ENCODE measurements at regions not wholly inside any gene's neighbourhood (a gene's known extent, or its start where the extent isn't known, plus 50 kb on each side); places are given as distances from the start of the nearest gene placed in this dataset.
"Not testable (repeated sequence)": the region's sequence is repeated elsewhere in the genome, so short reads cannot be mapped to it uniquely, and the experiment has no call there.

DNA sequence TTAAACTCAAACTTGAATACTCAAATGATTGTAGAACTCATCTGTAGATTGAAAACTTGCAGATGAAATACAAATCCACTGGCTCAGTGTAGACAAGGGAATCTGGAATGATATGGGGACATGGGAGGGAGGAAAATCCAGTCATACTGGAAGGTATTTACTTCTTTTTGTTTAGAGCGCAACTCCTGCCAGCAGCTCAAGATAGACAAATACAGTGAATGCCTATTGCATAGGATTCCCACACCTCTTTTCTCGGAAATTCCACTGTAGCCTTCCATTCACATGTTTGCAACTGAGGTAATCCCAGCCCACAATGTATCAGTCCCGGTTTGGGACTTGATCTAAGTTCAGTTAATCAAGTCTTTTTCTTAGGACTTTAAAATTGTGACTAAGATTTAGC is 311.2 kb downstream of the PTPRC start:
- Histone ChIP-seq H3K4me3 (no peak overlapping the region), H3K9me3 (no peaks in the 10 kb centered on the region), H3K36me3 (replicated peaks in 1 of 2; ENCODE audit: insufficient read depth in 1 of 2, low read depth in 2 of 2) (no peaks in the 10 kb centered on the region), H3K27me3 (no peaks in the 10 kb centered on the region), H3K4me1 (no peaks in the 10 kb centered on the region), H3K27ac (no peak overlapping the region)
- intact Hi-C loops (cut with DNase I): no loop called here
- ATAC-seq (no peak), DNase-seq (no peak)
- TF ChIP-seq, protein P1, sequence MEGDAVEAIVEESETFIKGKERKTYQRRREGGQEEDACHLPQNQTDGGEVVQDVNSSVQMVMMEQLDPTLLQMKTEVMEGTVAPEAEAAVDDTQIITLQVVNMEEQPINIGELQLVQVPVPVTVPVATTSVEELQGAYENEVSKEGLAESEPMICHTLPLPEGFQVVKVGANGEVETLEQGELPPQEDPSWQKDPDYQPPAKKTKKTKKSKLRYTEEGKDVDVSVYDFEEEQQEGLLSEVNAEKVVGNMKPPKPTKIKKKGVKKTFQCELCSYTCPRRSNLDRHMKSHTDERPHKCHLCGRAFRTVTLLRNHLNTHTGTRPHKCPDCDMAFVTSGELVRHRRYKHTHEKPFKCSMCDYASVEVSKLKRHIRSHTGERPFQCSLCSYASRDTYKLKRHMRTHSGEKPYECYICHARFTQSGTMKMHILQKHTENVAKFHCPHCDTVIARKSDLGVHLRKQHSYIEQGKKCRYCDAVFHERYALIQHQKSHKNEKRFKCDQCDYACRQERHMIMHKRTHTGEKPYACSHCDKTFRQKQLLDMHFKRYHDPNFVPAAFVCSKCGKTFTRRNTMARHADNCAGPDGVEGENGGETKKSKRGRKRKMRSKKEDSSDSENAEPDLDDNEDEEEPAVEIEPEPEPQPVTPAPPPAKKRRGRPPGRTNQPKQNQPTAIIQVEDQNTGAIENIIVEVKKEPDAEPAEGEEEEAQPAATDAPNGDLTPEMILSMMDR (IDR thresholded peaks at IDR 0.05): no peak
- no peak for TF ChIP-seq POLR2A (IDR thresholded peaks at IDR 0.05)
- 90 to 92% methylated on average over 3 of the region's 3 CpGs for WGBS, 2 donors

DNA sequence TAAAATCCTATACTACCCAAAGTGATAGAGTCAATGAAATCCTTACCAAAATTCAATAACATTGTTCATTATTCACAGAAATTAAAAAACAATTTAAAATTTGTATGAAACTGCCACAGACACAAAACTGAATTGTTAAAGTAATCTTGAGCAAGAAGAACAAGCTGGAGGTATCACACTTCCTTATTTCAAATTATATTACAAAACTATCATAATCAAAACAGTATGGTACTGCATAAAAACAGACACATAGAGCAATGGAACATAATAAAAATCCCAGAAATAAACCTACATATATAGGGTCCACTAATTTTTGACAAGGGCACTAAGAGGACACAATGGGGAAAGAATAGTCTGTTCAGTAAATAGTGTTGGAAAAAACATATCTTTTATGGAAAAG is 316.2 kb downstream of the PTPRC start:
- no peak for TF ChIP-seq POLR2A (IDR thresholded peaks at IDR 0.05)
- TF ChIP-seq, protein P1 (IDR thresholded peaks at IDR 0.05): no peak

DNA sequence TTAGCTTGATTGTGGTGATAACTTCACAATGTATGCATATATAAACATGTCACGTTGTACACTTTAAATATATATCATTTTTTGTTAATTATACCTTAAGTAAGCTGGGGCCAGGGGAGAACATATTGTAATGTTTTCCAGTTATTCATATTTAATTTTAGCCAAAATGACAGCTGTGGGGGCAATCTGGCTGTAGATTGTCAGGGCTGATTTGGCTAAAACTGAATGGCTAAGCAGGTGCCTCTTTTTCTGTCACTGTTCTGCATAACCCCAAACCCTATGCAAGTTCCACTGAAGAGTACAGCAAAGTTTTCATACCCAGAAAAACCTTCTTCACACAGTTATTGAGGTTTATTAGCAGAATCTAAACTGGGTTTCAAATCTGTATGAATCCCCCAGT is 318.2 kb downstream of the PTPRC start:
- no peak overlapping the region for H3K27ac ChIP-seq
- no peaks in the 10 kb centered on the region for H3K9me3 ChIP-seq
- no peak overlapping the region for H3K4me3 ChIP-seq
- 66 to 75% methylated on average over 1 of the region's 1 CpG for WGBS, 2 donors
- H3K27me3 ChIP-seq: no peaks in the 10 kb centered on the region
- TF ChIP-seq, protein P1 (IDR thresholded peaks at IDR 0.05): no peak
- TF ChIP-seq POLR2A (IDR thresholded peaks at IDR 0.05): no peak
- no peaks in the 10 kb centered on the region for H3K36me3 ChIP-seq (replicated peaks in 1 of 2; ENCODE audit: insufficient read depth in 1 of 2, low read depth in 2 of 2)
- H3K4me1 ChIP-seq: no peaks in the 10 kb centered on the region
- DNase-seq: no peak
- no peak for ATAC-seq
- intact Hi-C loops (cut with DNase I): no loop called here

More for the DNA sequence above, 316.2 kb downstream of the PTPRC start:
- Histone ChIP-seq H3K9me3 (no peaks in the 10 kb centered on the region), H3K36me3 (replicated peaks in 1 of 2; ENCODE audit: insufficient read depth in 1 of 2, low read depth in 2 of 2) (no peaks in the 10 kb centered on the region), H3K27me3 (no peaks in the 10 kb centered on the region), H3K4me1 (no peaks in the 10 kb centered on the region), H3K4me3 (no peak overlapping the region), H3K27ac (no peak overlapping the region)
- no peak for DNase-seq
- no peak for ATAC-seq
- intact Hi-C loops (cut with DNase I): no loop called here

DNA sequence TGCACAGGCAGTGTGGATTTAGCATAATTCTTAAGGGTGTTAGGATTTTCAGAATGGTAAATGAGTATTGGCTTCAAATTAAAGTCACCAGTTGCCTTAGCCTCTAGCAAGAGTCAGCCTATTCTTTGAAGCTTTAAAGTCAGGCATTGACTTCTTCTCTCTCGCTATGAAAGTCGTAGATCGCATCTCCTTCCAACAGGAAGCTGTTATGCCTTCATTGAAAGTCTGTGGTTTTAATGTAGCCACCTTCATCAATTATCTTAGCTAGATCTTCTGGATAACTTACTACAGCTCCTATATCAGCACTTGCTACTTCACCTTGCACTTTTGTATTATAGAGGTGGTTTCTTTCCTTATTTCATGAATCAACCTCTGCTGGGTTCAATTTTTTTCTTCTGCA is 320.2 kb downstream of the PTPRC start:
- WGBS, 2 donors: 83 to 88% methylated on average over 3 of the region's 3 CpGs
- TF ChIP-seq, protein P1 (IDR thresholded peaks at IDR 0.05): no peak
- TF ChIP-seq POLR2A (IDR thresholded peaks at IDR 0.05): no peak

DNA sequence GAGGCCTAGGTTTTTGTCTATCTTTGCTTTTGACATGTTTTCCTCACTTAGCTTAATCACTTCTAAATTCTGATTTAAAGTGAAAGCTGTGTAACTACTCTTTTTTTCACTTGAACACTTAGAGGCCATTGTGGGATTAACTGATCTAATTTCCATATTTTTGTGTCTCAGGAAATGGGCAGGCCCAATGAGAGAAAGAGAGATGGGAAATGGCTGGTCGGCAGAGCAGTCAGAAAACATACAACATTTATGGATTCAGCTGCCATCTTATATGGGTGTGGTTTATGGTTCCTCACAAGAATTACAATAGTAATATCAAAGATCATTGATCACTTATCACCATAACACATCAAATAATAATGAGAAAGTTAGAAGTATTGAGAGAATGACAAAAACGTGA is 320.8 kb downstream of the PTPRC start:
- no peaks in the 10 kb centered on the region for H3K4me1 ChIP-seq
- H3K4me3 ChIP-seq: no peak overlapping the region
- H3K27me3 ChIP-seq: no peaks in the 10 kb centered on the region
- no peaks in the 10 kb centered on the region for H3K36me3 ChIP-seq (replicated peaks in 1 of 2; ENCODE audit: insufficient read depth in 1 of 2, low read depth in 2 of 2)
- 71 to 83% methylated on average over 2 of the region's 2 CpGs for WGBS, 2 donors
- H3K27ac ChIP-seq: no peak overlapping the region
- no peak for TF ChIP-seq POLR2A (IDR thresholded peaks at IDR 0.05)
- TF ChIP-seq, protein P1 (IDR thresholded peaks at IDR 0.05): no peak
- intact Hi-C loops (cut with DNase I): no loop called here
- no peak for ATAC-seq
- DNase-seq: no peak
- no peaks in the 10 kb centered on the region for H3K9me3 ChIP-seq

More for the DNA sequence above, 320.2 kb downstream of the PTPRC start:
- Histone ChIP-seq H3K9me3 (no peaks in the 10 kb centered on the region), H3K27ac (no peak overlapping the region), H3K4me1 (no peaks in the 10 kb centered on the region), H3K27me3 (no peaks in the 10 kb centered on the region), H3K4me3 (no peak overlapping the region), H3K36me3 (replicated peaks in 1 of 2; ENCODE audit: insufficient read depth in 1 of 2, low read depth in 2 of 2) (no peaks in the 10 kb centered on the region)
- DNase-seq (no peak), ATAC-seq (no peak)
- intact Hi-C loops (cut with DNase I): no loop called here

DNA sequence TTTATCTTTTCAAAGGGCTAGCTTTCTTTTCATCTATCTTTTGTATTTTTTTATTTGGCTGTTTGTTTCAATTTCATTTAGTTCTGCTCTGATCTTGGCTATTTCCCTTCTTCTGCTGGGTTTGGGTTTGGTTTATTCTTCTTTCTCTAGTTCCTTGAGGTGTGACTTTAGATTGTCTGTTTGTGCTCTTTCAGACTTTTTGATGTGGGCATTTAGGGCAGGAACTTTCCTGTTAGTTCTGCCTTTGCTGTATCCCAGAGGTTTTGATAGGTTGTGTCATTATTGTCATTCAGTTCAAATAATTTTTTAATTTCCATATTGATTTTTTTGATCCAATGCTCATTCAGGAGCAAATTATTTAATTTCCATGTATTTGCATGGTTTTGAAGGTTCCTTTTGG is 325.0 kb downstream of the PTPRC start:
- H3K9me3 ChIP-seq; H3K36me3 ChIP-seq (replicated peaks in 1 of 2; ENCODE audit: insufficient read depth in 1 of 2, low read depth in 2 of 2); ATAC-seq; intact Hi-C loops (cut with DNase I); DNase-seq; H3K4me1 ChIP-seq; H3K27me3 ChIP-seq; H3K27ac ChIP-seq; H3K4me3 ChIP-seq: not testable (repeated sequence)
